GM12878 (cell line): ENCODE measurements at regions not wholly inside any gene's neighbourhood (a gene's known extent, or its start where the extent isn't known, plus 50 kb on each side); places are given as distances from the start of the nearest gene placed in this dataset.

Experiments used
- ATAC-seq: fragments of 200-7000 bp; cut with Tn5 transposase; 3 replicates; pipeline ENCODE4 v1.9.1; 2020; ENCODE audit warnings: mild to moderate bottlenecking, moderate library complexity
- BruUV-seq: library from RNA; stranded (reverse); fragments of 400-500 nt; replicated peaks from 2 replicates; lab custom pipeline; 2021; lab: Mats Ljungman, UMichigan
- CTCF ChIA-PET: fragments of 300-600 bp; sonication (Branson Sonifier 250); formaldehyde crosslinking; extraction: SDS; loops from one replicate; lab custom pipeline; 2021; ENCODE audit warnings: inconsistent platforms; lab: Yijun Ruan, JAX
- POLR2A ChIA-PET: fragments of 350-600 bp; formaldehyde crosslinking; extraction: SDS; loops from one replicate; lab custom pipeline; 2021; ENCODE audit warnings: inconsistent platforms; lab: Charles Lee
- RAD21 ChIA-PET: fragments of 300-600 bp; sonication (Branson Sonifier 250); formaldehyde crosslinking; loops from one replicate; lab custom pipeline; 2023; ENCODE audit warnings: antibody characterized with exemption; ENCODE audit not compliant: unreplicated experiment; lab: Charles Lee
- SMC1A ChIA-PET: fragments of 300-600 bp; sonication (Branson Sonifier 250); formaldehyde crosslinking; loops from one replicate; lab custom pipeline; 2023; ENCODE audit not compliant: unreplicated experiment, uncharacterized antibody; lab: Charles Lee
- DNase-seq: peaks from one replicate; pipeline ENCODE4 v3.0.0-alpha.2; 2011; ENCODE audit warnings: low read depth, low spot score
- FAIRE-seq: peaks from 3 replicates; lab custom pipeline; 2011; peaks lifted over from hg19 to GRCh38; lab: Jason Lieb, UNC
- H2AFZ ChIP-seq: 2 replicates; pipeline ENCODE4 v1.6.0; 2011; ENCODE audit warnings: low read depth, low read length, control low read depth; ENCODE audit not compliant: control insufficient read depth
- H3K27ac ChIP-seq: 2 replicates; pipeline ENCODE4 v1.5.1; 2011; ENCODE audit warnings: control low read depth; ENCODE audit not compliant: control insufficient read depth, insufficient read depth
- H3K27me3 ChIP-seq, 2 experiments: replicated peaks in 1 of 2; 2 replicates each; pipeline versions ENCODE4 v1.6.0 to v1.6.1; 2011; ENCODE audit warnings: low read length in 1 of 2; ENCODE audit not compliant: control insufficient read depth in 2 of 2, insufficient read depth in 2 of 2
- H3K36me3 ChIP-seq, 2 experiments: 2 replicates each; pipeline ENCODE4 v1.5.1; 2011; ENCODE audit warnings: low read length in 1 of 2; ENCODE audit not compliant: control insufficient read depth in 2 of 2, insufficient read depth in 2 of 2
- H3K4me1 ChIP-seq: 2 replicates; pipeline ENCODE4 v1.6.1; 2011; ENCODE audit warnings: mild to moderate bottlenecking, low read length, moderate library complexity, mixed read lengths; ENCODE audit not compliant: control insufficient read depth, insufficient read depth
- H3K4me2 ChIP-seq: 2 replicates; pipeline ENCODE4 v1.6.0; 2011; ENCODE audit warnings: control low read depth; ENCODE audit not compliant: control insufficient read depth, insufficient read depth
- H3K4me3 ChIP-seq: fragments of 200-600 bp; sonication (generic); 2 replicates; pipeline ENCODE4 v1.5.1; 2016
- H3K79me2 ChIP-seq: 2 replicates; pipeline ENCODE4 v1.6.0; 2011; ENCODE audit warnings: low read length; ENCODE audit not compliant: control insufficient read depth, insufficient read depth
- H3K9ac ChIP-seq: 2 replicates; pipeline ENCODE4 v1.8.0; 2011; ENCODE audit warnings: low read length, control low read depth, mixed read lengths; ENCODE audit not compliant: control insufficient read depth, insufficient read depth
- H3K9me3 ChIP-seq: replicated peaks from 3 replicates; pipeline ENCODE4 v1.5.1; 2011; ENCODE audit warnings: mild to moderate bottlenecking, low read length; ENCODE audit not compliant: control insufficient read depth, insufficient read depth
- H4K20me1 ChIP-seq: 2 replicates; pipeline ENCODE4 v1.6.0; 2011; ENCODE audit not compliant: control insufficient read depth, insufficient read depth
- EED ChIP-seq: sonication (generic); IDR thresholded peaks from 2 replicates; pipeline ENCODE4 v1.6.1; 2016; ENCODE audit warnings: antibody characterized with exemption, low read depth
- FOS ChIP-seq: IDR thresholded peaks from 3 replicates; pipeline ENCODE4 v1.6.1; 2011; ENCODE audit warnings: borderline replicate concordance; ENCODE audit not compliant: insufficient read length; ENCODE audit errors: extremely low read depth
- GATAD2B ChIP-seq: fragments of 450-650 bp; conservative IDR thresholded peaks from 2 replicates; pipeline ENCODE4 v1.6.1; 2017; ENCODE audit warnings: low read depth, mild to moderate bottlenecking, moderate library complexity
- JUNB ChIP-seq: IDR thresholded peaks from 2 replicates; pipeline ENCODE4 v1.6.1; 2016; ENCODE audit warnings: antibody characterized with exemption, mild to moderate bottlenecking
- MYC ChIP-seq: IDR thresholded peaks from 2 replicates; pipeline ENCODE4 v1.6.1; 2011; ENCODE audit warnings: mild to moderate bottlenecking, low read length, moderate library complexity, inconsistent platforms; ENCODE audit not compliant: insufficient read depth, insufficient replicate concordance, insufficient read length, severe bottlenecking
- NKRF ChIP-seq: fragments of 450-650 bp; conservative IDR thresholded peaks from 2 replicates; pipeline ENCODE4 v1.6.1; 2017; ENCODE audit warnings: mild to moderate bottlenecking, moderate library complexity
- POLR2AphosphoS2 ChIP-seq: IDR thresholded peaks from 2 replicates; pipeline ENCODE4 v1.6.1; 2011; ENCODE audit warnings: low read depth, mild to moderate bottlenecking, low read length, improper control_type of control experiment, moderate library complexity
- RUNX3 ChIP-seq: IDR thresholded peaks from 2 replicates; pipeline ENCODE4 v1.6.1; 2012; ENCODE audit warnings: low read length, inconsistent platforms
- SIN3A ChIP-seq: IDR thresholded peaks from 2 replicates; pipeline ENCODE4 v1.6.1; 2012; ENCODE audit warnings: low read depth, low read length, improper control_type of control experiment
- SIX5 ChIP-seq: IDR thresholded peaks from 2 replicates; pipeline ENCODE4 v1.6.1; 2011; ENCODE audit warnings: mild to moderate bottlenecking, low read depth, low read length, moderate library complexity; ENCODE audit not compliant: severe bottlenecking
- SMAD1 ChIP-seq: fragments of 450-650 bp; IDR thresholded peaks from 2 replicates; pipeline ENCODE4 v1.6.1; 2018; ENCODE audit warnings: mild to moderate bottlenecking, low read depth; ENCODE audit not compliant: partially characterized antibody
- WRNIP1 ChIP-seq: IDR thresholded peaks from 2 replicates; pipeline ENCODE4 v1.6.1; 2011; ENCODE audit warnings: low read depth, low read length, improper control_type of control experiment, borderline replicate concordance
- ZNF217 ChIP-seq: fragments of 450-650 bp; IDR thresholded peaks from 2 replicates; pipeline ENCODE4 v1.6.1; 2017; ENCODE audit warnings: antibody characterized with exemption, mild to moderate bottlenecking
- WGBS: methylation state at CpG from one replicate; pipeline ENCODE4 v1.1.6; 2016; ENCODE audit warnings: low lambda C conversion rate; ENCODE audit not compliant: insufficient replicate concordance, insufficient coverage; ENCODE audit errors: missing lambda C conversion rate; 5-methylcytosine and 5-hydroxymethylcytosine counted together
- in situ Hi-C: fragments of 300-500 bp; cut with MboI; formaldehyde crosslinking; loops from 9 replicates; pipeline ENCODE4 v1.14.3; 2018; ENCODE audit warnings: mixed read lengths
- intact Hi-C: fragments of 100-400 bp; cut with micrococcal nuclease; formaldehyde crosslinking; loops from one replicate; pipeline ENCODE4 v1.14.2; 2022; ENCODE audit not compliant: unreplicated experiment
- TF ChIP-seq, protein P1 (sequence below): IDR thresholded peaks from 2 replicates; pipeline ENCODE4 v1.6.1; 2012; ENCODE audit warnings: low read length, inconsistent platforms
- TF ChIP-seq, protein P2 (sequence below): fragments of 450-650 bp; formaldehyde crosslinking; IDR thresholded peaks from 2 replicates; pipeline ENCODE4 v1.5.0; 2022; ENCODE audit warnings: mild to moderate bottlenecking, missing genetic modification characterization

DNA sequence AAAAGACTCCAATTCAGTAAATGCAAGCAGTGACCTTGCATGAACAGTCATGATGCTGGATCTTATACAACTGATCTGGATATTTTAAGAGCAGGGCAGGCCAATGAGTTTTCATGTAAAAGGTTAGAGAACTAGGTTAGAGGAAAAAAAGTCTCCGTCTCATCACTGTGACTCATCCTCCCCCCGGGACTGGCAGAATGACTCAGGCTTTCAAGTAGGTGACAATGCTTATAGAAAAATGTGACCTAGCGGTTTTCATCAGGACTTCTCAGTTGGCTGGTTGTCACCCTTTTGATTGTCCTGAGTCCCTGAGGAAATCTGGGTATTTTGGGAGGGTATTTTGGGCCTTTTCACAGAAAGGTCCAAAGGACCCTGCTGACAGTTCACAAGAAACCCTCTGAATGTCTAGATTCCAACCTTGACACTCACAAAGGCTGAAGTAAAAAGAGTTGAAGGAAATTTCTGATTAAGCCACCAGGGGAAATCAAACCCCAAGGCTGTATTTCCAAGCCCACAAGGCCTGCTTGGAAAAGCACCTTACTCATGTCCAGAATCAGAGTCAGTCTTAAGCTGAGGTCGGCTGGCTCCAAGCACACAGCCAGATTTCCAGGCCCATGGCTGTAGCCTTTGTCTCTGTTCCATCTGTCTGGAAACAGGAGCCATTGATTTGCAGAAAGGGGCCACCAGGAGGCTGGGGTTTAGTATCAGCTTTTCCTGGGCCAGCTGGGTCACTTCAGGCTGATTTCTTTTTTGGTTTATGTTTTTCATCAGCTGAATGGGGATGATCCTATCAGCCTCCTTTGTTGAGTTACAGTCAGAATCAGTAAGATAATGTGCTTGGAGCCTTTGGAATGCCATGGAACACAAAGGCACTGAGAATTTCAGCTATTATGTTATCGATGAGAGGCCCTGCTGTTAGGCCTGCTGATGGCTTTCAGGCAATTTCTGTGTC, 226.4 kb upstream of the HABP2 start (continued):
- TF ChIP-seq, protein P1, sequence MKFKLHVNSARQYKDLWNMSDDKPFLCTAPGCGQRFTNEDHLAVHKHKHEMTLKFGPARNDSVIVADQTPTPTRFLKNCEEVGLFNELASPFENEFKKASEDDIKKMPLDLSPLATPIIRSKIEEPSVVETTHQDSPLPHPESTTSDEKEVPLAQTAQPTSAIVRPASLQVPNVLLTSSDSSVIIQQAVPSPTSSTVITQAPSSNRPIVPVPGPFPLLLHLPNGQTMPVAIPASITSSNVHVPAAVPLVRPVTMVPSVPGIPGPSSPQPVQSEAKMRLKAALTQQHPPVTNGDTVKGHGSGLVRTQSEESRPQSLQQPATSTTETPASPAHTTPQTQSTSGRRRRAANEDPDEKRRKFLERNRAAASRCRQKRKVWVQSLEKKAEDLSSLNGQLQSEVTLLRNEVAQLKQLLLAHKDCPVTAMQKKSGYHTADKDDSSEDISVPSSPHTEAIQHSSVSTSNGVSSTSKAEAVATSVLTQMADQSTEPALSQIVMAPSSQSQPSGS, result peak; percentile 35; the same call in 1 of the 2 replicates
- no peak for TF ChIP-seq SIX5
- 0 out of 2 replicates have a peak, but pooled peaks have one; percentile 22 for TF ChIP-seq EED

DNA sequence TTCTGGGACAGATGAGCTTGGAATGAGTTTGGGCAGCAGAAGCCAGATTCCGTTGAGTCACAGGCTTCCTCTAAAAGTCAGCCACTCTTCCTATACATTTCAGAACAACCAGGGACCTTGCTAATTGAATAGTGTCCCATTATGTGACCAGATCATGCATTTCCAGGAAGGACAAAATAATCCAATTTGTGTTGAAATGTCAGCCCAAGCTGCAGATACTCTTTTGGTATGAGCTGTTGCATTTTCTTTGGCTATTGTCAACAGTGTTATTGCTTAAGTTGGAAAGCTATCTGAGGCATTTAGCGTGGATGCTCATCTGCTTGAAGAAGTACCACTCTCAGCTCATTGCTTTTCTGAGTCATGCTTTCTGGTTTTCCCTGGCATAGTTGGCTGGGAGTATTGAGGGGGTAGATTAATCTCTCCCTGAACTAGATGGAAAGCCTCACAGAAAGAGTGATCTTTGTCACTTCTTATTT, 223.7 kb upstream of the HABP2 start:
- Histone ChIP-seq H3K36me3 (no peaks in the 10 kb centered on the region), H2AFZ (no peak overlapping the region), H3K79me2 (no peaks in the 10 kb centered on the region), H3K4me2 (no peak overlapping the region), H3K27me3 (no peaks in the 10 kb centered on the region), H4K20me1 (no peaks in the 10 kb centered on the region), H3K9me3 (no peaks in the 10 kb centered on the region), H3K9ac (no peak overlapping the region), H3K4me1 (no peaks in the 10 kb centered on the region), H3K4me3 (no peak overlapping the region), H3K27ac (no peak overlapping the region)
- WGBS, result 24% methylated on average over 2 of the region's 2 CpGs
- no TSS peak for BruUV-seq
- SMC1A ChIA-PET, result no interaction called here
- RAD21 ChIA-PET, result no interaction called here
- DNase-seq (no peak), FAIRE-seq (no peak), ATAC-seq (no peak)
- POLR2A ChIA-PET, result no interaction called here
- intact Hi-C loops, result no loop called here
- CTCF ChIA-PET, result no interaction called here
- in situ Hi-C loops, result no loop called here
- no peak for TF ChIP-seq JUNB
- TF ChIP-seq, protein P2, sequence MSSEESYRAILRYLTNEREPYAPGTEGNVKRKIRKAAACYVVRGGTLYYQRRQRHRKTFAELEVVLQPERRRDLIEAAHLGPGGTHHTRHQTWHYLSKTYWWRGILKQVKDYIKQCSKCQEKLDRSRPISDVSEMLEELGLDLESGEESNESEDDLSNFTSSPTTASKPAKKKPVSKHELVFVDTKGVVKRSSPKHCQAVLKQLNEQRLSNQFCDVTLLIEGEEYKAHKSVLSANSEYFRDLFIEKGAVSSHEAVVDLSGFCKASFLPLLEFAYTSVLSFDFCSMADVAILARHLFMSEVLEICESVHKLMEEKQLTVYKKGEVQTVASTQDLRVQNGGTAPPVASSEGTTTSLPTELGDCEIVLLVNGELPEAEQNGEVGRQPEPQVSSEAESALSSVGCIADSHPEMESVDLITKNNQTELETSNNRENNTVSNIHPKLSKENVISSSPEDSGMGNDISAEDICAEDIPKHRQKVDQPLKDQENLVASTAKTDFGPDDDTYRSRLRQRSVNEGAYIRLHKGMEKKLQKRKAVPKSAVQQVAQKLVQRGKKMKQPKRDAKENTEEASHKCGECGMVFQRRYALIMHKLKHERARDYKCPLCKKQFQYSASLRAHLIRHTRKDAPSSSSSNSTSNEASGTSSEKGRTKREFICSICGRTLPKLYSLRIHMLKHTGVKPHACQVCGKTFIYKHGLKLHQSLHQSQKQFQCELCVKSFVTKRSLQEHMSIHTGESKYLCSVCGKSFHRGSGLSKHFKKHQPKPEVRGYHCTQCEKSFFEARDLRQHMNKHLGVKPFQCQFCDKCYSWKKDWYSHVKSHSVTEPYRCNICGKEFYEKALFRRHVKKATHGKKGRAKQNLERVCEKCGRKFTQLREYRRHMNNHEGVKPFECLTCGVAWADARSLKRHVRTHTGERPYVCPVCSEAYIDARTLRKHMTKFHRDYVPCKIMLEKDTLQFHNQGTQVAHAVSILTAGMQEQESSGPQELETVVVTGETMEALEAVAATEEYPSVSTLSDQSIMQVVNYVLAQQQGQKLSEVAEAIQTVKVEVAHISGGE, result no peak
- no peak for TF ChIP-seq ZNF217
- TF ChIP-seq SIN3A, result no peak
- TF ChIP-seq NKRF, result no peak
- no peak for TF ChIP-seq GATAD2B
- TF ChIP-seq POLR2AphosphoS2, result no peak
- no peak for TF ChIP-seq MYC
- no peak for TF ChIP-seq FOS
- no peak for TF ChIP-seq SMAD1
- TF ChIP-seq RUNX3, result no peak
- TF ChIP-seq WRNIP1, result no peak
